ENCODE measurements at regions not wholly inside any gene's neighbourhood (a gene's known extent, or its start where the extent isn't known, plus 50 kb on each side); places are given as distances from the start of the nearest gene placed in this dataset.

DNA sequence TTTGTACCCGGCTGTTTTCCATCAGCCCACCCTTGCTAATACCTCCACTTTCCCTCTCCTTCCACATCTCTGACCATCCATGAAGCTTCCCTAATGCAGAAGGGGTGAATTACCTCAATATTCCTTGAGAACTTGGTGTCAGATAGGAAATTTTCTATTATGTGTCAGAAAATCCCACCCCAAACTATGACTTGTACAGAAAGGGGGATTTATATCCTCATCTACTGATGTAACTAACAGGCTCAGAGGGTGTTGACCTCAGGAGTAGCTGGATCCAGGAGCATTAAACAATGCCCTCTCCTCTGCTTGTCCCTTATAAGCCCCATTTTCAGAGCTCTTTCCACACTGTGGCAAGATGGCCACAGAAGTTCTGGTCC, 242.8 kb upstream of the TLE3 start:
- no peak for DNase-seq (ENCODE audit: extremely low spot score, unreplicated experiment)
- H3K4me3 Mint-ChIP-seq, result no peak overlapping the region
- peaks cover 4% of the 10 kb centered on the region for H3K27me3 Mint-ChIP-seq
- no peaks in the 10 kb centered on the region for H3K36me3 Mint-ChIP-seq
- peaks cover 11% of the 10 kb centered on the region for H3K9me3 Mint-ChIP-seq
- H3K4me1 Mint-ChIP-seq (ENCODE audit: unreplicated experiment), result peaks cover 4% of the 10 kb centered on the region
- TF ChIP-seq, protein P1, sequence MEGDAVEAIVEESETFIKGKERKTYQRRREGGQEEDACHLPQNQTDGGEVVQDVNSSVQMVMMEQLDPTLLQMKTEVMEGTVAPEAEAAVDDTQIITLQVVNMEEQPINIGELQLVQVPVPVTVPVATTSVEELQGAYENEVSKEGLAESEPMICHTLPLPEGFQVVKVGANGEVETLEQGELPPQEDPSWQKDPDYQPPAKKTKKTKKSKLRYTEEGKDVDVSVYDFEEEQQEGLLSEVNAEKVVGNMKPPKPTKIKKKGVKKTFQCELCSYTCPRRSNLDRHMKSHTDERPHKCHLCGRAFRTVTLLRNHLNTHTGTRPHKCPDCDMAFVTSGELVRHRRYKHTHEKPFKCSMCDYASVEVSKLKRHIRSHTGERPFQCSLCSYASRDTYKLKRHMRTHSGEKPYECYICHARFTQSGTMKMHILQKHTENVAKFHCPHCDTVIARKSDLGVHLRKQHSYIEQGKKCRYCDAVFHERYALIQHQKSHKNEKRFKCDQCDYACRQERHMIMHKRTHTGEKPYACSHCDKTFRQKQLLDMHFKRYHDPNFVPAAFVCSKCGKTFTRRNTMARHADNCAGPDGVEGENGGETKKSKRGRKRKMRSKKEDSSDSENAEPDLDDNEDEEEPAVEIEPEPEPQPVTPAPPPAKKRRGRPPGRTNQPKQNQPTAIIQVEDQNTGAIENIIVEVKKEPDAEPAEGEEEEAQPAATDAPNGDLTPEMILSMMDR (conservative IDR thresholded peaks at IDR 0.05), result no peak
- H3K27ac Mint-ChIP-seq, result no peak overlapping the region

DNA sequence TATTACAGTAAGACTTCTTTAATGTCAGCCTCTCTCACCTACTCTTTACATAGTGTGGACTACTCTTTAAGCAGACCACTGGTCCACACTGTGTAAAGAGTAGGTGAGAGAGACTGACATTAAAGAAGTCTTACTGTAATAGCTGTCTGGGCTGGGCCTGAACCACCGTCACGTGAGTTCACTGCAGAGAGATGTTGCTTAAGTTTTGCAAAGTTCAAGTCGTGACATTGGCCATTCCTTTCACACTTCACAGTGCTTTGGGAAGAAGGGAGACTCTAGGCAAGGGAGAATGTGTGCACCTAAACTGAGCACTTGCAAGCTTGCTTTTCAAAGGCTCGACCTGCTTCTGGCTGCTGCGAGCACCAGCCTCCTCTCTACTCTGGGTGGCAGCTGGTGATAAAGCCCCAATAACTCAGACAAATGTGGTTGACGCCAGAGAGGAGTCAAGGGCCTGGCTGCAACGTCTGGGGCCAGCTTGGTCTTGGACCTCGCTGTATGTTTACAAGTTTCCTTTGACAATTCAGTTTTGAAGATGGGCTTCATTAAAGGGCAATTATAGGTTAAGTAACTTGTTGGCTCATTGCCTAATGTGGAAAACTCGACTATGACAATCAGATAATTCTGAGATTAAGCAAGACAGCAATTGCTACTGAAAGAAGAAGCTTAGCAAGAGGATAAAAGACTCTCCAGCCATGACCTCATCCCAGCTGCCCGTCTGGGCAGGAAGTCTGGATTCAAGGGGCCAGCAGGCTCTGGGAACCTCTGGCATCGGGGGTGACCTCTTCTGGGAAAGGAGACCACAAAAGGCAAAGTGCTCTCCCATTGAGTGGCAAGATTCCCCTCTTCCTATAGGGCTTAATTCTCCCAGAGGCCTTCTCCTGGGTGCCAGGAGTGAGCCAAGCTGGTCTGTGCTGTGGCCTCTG, 242.1 kb upstream of the TLE3 start:
- Mint-ChIP-seq H3K36me3 (no peaks in the 10 kb centered on the region), H3K9me3 (peaks cover 11% of the 10 kb centered on the region), H3K4me3 (no peak overlapping the region), H3K27me3 (peaks cover 4% of the 10 kb centered on the region), H3K27ac (no peak overlapping the region), H3K4me1 (ENCODE audit: unreplicated experiment) (peaks cover 4% of the 10 kb centered on the region)
- DNase-seq (ENCODE audit: extremely low spot score, unreplicated experiment), result peak; percentile 48
- TF ChIP-seq, protein P1 (conservative IDR thresholded peaks at IDR 0.05), result no peak

DNA sequence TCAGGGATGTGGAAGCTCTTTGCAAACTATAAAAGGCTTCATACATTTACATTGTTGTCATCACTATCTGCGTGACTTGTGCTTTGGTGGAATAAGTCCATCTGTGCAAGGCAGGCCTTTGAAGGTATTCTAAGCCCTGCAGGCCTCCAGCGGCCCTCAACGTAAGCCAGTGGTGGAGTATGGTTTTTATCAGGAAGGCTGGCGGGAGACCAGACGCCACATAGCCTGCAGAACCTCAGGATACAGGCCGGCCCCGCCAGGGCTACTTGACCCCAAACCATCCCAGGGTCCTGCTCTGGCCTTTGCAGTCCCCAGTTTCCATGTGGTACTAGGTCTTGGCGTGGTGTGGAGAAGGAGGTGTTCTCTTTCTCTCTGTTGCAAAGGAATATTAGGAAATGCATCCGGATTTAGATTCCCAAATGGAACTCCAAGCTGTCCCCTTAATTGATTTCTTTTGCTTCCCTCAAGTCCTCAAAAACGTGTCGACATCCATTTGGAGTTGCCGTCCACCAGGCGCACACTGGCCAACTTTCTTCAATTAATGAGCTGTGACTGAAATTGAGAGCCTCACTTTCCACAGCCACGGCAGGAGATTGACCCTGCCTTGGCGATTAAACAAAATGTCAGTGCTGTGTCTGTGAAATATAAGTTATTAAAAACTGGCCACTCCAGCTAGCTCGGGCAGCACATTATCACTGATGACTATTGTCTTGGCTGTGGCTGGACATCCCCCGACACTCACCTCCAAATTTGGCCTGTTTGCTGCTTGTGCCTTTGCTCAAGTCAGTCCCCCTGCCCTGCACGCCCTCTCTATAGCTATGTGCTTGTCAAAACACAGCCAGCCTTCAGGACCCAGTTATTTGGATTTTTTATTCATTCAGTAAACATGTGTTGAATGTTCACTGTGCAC, 239.8 kb upstream of the TLE3 start:
- no peak overlapping the region for H3K4me3 Mint-ChIP-seq
- H3K27ac Mint-ChIP-seq, result no peak overlapping the region
- no peak for DNase-seq (ENCODE audit: extremely low spot score, unreplicated experiment)
- H3K4me1 Mint-ChIP-seq (ENCODE audit: unreplicated experiment), result no peaks in the 10 kb centered on the region
- H3K27me3 Mint-ChIP-seq, result peaks cover 4% of the 10 kb centered on the region
- H3K36me3 Mint-ChIP-seq, result no peaks in the 10 kb centered on the region
- TF ChIP-seq, protein P1 (conservative IDR thresholded peaks at IDR 0.05), result no peak
- peaks cover 16% of the 10 kb centered on the region for H3K9me3 Mint-ChIP-seq

DNA sequence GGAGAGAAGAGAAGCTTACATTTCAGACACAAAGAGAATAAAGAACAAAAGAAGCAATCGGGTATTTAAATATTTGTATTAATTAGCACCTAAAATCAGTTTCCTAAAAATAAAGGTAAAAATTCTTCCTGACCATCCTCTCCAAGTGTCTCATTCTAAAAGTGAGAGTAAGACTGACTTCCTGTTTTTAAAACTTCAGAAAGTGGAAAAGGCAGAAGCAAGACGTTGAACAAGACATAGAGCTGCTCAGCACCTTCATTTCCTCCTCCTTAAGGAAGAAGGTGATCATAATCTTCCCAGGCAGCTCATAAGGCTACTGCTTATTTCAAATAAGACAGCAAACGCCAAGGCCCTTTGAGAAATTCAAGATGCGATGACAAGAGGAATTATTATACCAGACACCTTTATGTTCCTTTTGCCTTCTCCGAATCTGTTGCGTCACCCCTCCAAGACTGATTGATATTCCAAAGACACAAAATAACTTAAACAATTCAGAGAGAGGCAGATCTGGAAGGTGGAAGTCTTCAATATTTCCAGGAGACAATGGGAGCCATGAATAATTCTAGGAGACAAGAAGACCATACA, 238.8 kb upstream of the TLE3 start:
- Mint-ChIP-seq H3K36me3 (no peaks in the 10 kb centered on the region), H3K9me3 (peaks cover 16% of the 10 kb centered on the region), H3K27me3 (no peaks in the 10 kb centered on the region), H3K4me1 (ENCODE audit: unreplicated experiment) (no peaks in the 10 kb centered on the region), H3K27ac (no peak overlapping the region), H3K4me3 (no peak overlapping the region)
- TF ChIP-seq, protein P1 (conservative IDR thresholded peaks at IDR 0.05), result no peak
- DNase-seq (ENCODE audit: extremely low spot score, unreplicated experiment), result no peak

DNA sequence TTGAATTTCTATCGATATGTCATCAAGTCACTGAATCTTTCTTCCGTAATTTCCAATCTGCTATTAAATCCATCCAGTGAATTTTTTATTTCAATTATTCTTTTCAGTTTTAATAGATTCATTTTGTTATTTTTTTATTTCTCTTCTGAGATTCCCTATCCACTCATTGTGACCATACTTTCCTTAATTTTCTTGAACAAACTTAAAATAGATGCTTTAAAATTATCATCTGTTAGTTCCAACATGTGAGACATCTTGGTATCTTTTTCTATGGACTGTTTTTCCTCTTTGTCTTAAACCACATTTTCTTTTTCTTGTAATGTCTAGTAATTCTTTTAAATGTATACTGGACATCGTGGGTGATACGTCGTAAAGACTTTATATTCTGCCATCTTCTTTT, 236.6 kb upstream of the TLE3 start:
- Mint-ChIP-seq H3K4me3 (no peak overlapping the region), H3K36me3 (no peaks in the 10 kb centered on the region), H3K27ac (no peak overlapping the region), H3K27me3 (no peaks in the 10 kb centered on the region), H3K9me3 (peaks cover 16% of the 10 kb centered on the region), H3K4me1 (ENCODE audit: unreplicated experiment) (no peaks in the 10 kb centered on the region)
- no peak for DNase-seq (ENCODE audit: extremely low spot score, unreplicated experiment)
- TF ChIP-seq, protein P1 (conservative IDR thresholded peaks at IDR 0.05), result no peak
